NOMO-1 treated with dmso at 0.1 percent for 144 hours (cell line): ENCODE measurements at regions not wholly inside any gene's neighbourhood (a gene's known extent, or its start where the extent isn't known, plus 50 kb on each side); places are given as distances from the start of the nearest gene placed in this dataset.

Experiments
- DNase-seq: peaks from one replicate; lab custom pipeline; 2025; ENCODE audit not compliant: unreplicated experiment; lab: John Stamatoyannopoulos, UW

- no peak for DNase-seq
Observed at GRCh38 chr6:10305790-10306415, 109.0 kb downstream of the TFAP2A start.

- no peak for DNase-seq
Observed at GRCh38 chr6:10303608-10304506, 111.0 kb downstream of the TFAP2A start.

- DNase-seq, result no peak
Observed at GRCh38 chr6:10302566-10303235, 112.2 kb downstream of the TFAP2A start.

- DNase-seq, result no peak
Observed at GRCh38 chr6:10300071-10300470, 114.8 kb downstream of the TFAP2A start.

GRCh38 chr6:10297832-10298231 lies 117.0 kb downstream of the TFAP2A start:
- DNase-seq, result peak; percentile 62

- no peak for DNase-seq
Observed at GRCh38 chr6:10278746-10279145, 136.1 kb downstream of the TFAP2A start.

- no peak for DNase-seq
Observed at GRCh38 chr6:10276660-10277287, 138.1 kb downstream of the TFAP2A start.

GRCh38 chr6:10276106-10276505 lies 138.8 kb downstream of the TFAP2A start:
- DNase-seq, result no peak

GRCh38 chr6:10272591-10272990 lies 142.3 kb downstream of the TFAP2A start:
- DNase-seq, result no peak

- DNase-seq, result no peak
Observed at GRCh38 chr6:10271982-10272381, 142.9 kb downstream of the TFAP2A start.

GRCh38 chr6:10269814-10270472 lies 144.9 kb downstream of the TFAP2A start:
- no peak for DNase-seq

GRCh38 chr6:10268611-10269310 lies 146.1 kb downstream of the TFAP2A start:
- DNase-seq, result no peak

GRCh38 chr6:10268111-10268510 lies 146.8 kb downstream of the TFAP2A start:
- DNase-seq, result no peak

- DNase-seq, result no peak
Observed at GRCh38 chr6:10266462-10266861, 148.4 kb downstream of the TFAP2A start.

- no peak for DNase-seq
Observed at GRCh38 chr6:10266061-10266460, 148.8 kb downstream of the TFAP2A start.

- DNase-seq, result no peak
Observed at GRCh38 chr6:10262505-10262904, 152.4 kb downstream of the TFAP2A start.

- DNase-seq, result no peak
Observed at GRCh38 chr6:10259671-10260070, 155.2 kb downstream of the TFAP2A start.

- DNase-seq, result no peak
Observed at GRCh38 chr6:10258341-10258740, 156.5 kb downstream of the TFAP2A start.

GRCh38 chr6:10256113-10256690 lies 158.7 kb downstream of the TFAP2A start:
- no peak for DNase-seq

- DNase-seq, result no peak
Observed at GRCh38 chr6:10250655-10251220, 164.1 kb downstream of the TFAP2A start.
